ENCODE measurements at regions not wholly inside any gene's neighbourhood (a gene's known extent, or its start where the extent isn't known, plus 50 kb on each side); places are given as distances from the start of the nearest gene placed in this dataset.

- H3K9ac ChIP-seq (ENCODE audit: low read depth in 1 of 3, low read length in 3 of 3): no peak overlapping the region
- no peak overlapping the region for H3K4me3 ChIP-seq (ENCODE audit: low read length in 3 of 3)
- H3K27ac ChIP-seq (ENCODE audit: low read depth, low read length): no peak overlapping the region
- H3K27me3 ChIP-seq (ENCODE audit: control insufficient read depth in 3 of 3, insufficient read depth in 3 of 3, low read length in 3 of 3): no peaks in the 10 kb centered on the region
- no peaks in the 10 kb centered on the region for H3K4me1 ChIP-seq (ENCODE audit: control insufficient read depth in 3 of 3, insufficient read depth in 3 of 3, low read length in 3 of 3)
- H3K9me3 ChIP-seq (ENCODE audit: control insufficient read depth in 3 of 3, low read length in 3 of 3): no peaks in the 10 kb centered on the region
- H3K36me3 ChIP-seq (ENCODE audit: control insufficient read depth in 3 of 3, insufficient read depth in 3 of 3, low read length in 3 of 3): no peaks in the 10 kb centered on the region
Observed at GRCh38 chr6:98516866-98517265, 317.5 kb upstream of the POU3F2 start.

DNA sequence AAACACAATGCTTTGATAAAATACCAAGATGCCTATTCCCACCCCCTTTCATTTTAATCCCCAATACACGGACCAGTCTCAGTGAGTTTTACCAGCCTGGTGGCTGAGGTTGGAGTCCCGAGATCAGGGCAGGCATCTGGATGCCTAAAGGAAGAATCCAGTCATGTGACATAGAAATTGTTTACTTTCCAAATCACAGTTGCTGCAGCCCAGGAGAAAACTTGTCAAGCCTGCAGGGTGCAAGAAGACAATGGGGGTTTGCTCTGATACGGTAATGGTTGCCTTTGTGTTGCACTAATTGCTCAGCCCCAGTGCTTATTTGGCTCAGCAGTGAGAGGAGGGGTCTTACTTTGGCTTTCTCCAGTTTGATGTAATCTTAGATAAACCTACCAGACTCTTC lies 308.5 kb upstream of the POU3F2 start:
- no peak overlapping the region for H3K9ac ChIP-seq (ENCODE audit: low read depth in 1 of 3, low read length in 3 of 3)

GRCh38 chr6:98526465-98526864 lies 307.9 kb upstream of the POU3F2 start:
- no peak overlapping the region for H3K27ac ChIP-seq (ENCODE audit: low read depth, low read length)
- H3K27me3 ChIP-seq (ENCODE audit: control insufficient read depth in 3 of 3, insufficient read depth in 3 of 3, low read length in 3 of 3): no peaks in the 10 kb centered on the region
- no peaks in the 10 kb centered on the region for H3K36me3 ChIP-seq (ENCODE audit: control insufficient read depth in 3 of 3, insufficient read depth in 3 of 3, low read length in 3 of 3)
- H3K4me3 ChIP-seq (ENCODE audit: low read length in 3 of 3): no peak overlapping the region
- no peaks in the 10 kb centered on the region for H3K4me1 ChIP-seq (ENCODE audit: control insufficient read depth in 3 of 3, insufficient read depth in 3 of 3, low read length in 3 of 3)
- H3K9ac ChIP-seq (ENCODE audit: low read depth in 1 of 3, low read length in 3 of 3): no peak overlapping the region
- H3K9me3 ChIP-seq (ENCODE audit: control insufficient read depth in 3 of 3, low read length in 3 of 3): peaks cover 0 to 5% (median 0%) of the 10 kb centered on the region in 3 donors

More for the DNA sequence above, 308.5 kb upstream of the POU3F2 start:
- no peaks in the 10 kb centered on the region for H3K27me3 ChIP-seq (ENCODE audit: control insufficient read depth in 3 of 3, insufficient read depth in 3 of 3, low read length in 3 of 3)
- no peak overlapping the region for H3K4me3 ChIP-seq (ENCODE audit: low read length in 3 of 3)
- H3K27ac ChIP-seq (ENCODE audit: low read depth, low read length): no peak overlapping the region
- H3K36me3 ChIP-seq (ENCODE audit: control insufficient read depth in 3 of 3, insufficient read depth in 3 of 3, low read length in 3 of 3): no peaks in the 10 kb centered on the region
- H3K4me1 ChIP-seq (ENCODE audit: control insufficient read depth in 3 of 3, insufficient read depth in 3 of 3, low read length in 3 of 3): no peaks in the 10 kb centered on the region
- H3K9me3 ChIP-seq (ENCODE audit: control insufficient read depth in 3 of 3, low read length in 3 of 3): peaks cover 0 to 5% (median 0%) of the 10 kb centered on the region in 3 donors

- no peak overlapping the region for H3K9ac ChIP-seq (ENCODE audit: low read depth in 1 of 3, low read length in 3 of 3)
- no peaks in the 10 kb centered on the region for H3K36me3 ChIP-seq (ENCODE audit: control insufficient read depth in 3 of 3, insufficient read depth in 3 of 3, low read length in 3 of 3)
- peaks cover 0 to 5% (median 0%) of the 10 kb centered on the region in 3 donors for H3K9me3 ChIP-seq (ENCODE audit: control insufficient read depth in 3 of 3, low read length in 3 of 3)
- H3K27me3 ChIP-seq (ENCODE audit: control insufficient read depth in 3 of 3, insufficient read depth in 3 of 3, low read length in 3 of 3): no peaks in the 10 kb centered on the region
- no peaks in the 10 kb centered on the region for H3K4me1 ChIP-seq (ENCODE audit: control insufficient read depth in 3 of 3, insufficient read depth in 3 of 3, low read length in 3 of 3)
- H3K27ac ChIP-seq (ENCODE audit: low read depth, low read length): no peak overlapping the region
- H3K4me3 ChIP-seq (ENCODE audit: low read length in 3 of 3): no peak overlapping the region
Observed at GRCh38 chr6:98529364-98529763, 305.0 kb upstream of the POU3F2 start.

GRCh38 chr6:98530732-98531131 lies 303.6 kb upstream of the POU3F2 start:
- no peaks in the 10 kb centered on the region for H3K36me3 ChIP-seq (ENCODE audit: control insufficient read depth in 3 of 3, insufficient read depth in 3 of 3, low read length in 3 of 3)

GRCh38 chr6:98532004-98532403 lies 302.4 kb upstream of the POU3F2 start:
- peaks cover 0 to 5% (median 0%) of the 10 kb centered on the region in 3 donors for H3K9me3 ChIP-seq (ENCODE audit: control insufficient read depth in 3 of 3, low read length in 3 of 3)
- H3K27me3 ChIP-seq (ENCODE audit: control insufficient read depth in 3 of 3, insufficient read depth in 3 of 3, low read length in 3 of 3): no peaks in the 10 kb centered on the region
- no peak overlapping the region for H3K4me3 ChIP-seq (ENCODE audit: low read length in 3 of 3)
- no peak overlapping the region for H3K27ac ChIP-seq (ENCODE audit: low read depth, low read length)
- no peaks in the 10 kb centered on the region for H3K36me3 ChIP-seq (ENCODE audit: control insufficient read depth in 3 of 3, insufficient read depth in 3 of 3, low read length in 3 of 3)
- H3K4me1 ChIP-seq (ENCODE audit: control insufficient read depth in 3 of 3, insufficient read depth in 3 of 3, low read length in 3 of 3): no peaks in the 10 kb centered on the region
- H3K9ac ChIP-seq (ENCODE audit: low read depth in 1 of 3, low read length in 3 of 3): no peak overlapping the region

More at GRCh38 chr6:98530732-98531131, 303.6 kb upstream of the POU3F2 start:
- H3K27me3 ChIP-seq (ENCODE audit: control insufficient read depth in 3 of 3, insufficient read depth in 3 of 3, low read length in 3 of 3): no peaks in the 10 kb centered on the region
- H3K27ac ChIP-seq (ENCODE audit: low read depth, low read length): no peak overlapping the region
- no peak overlapping the region for H3K4me3 ChIP-seq (ENCODE audit: low read length in 3 of 3)
- H3K9ac ChIP-seq (ENCODE audit: low read depth in 1 of 3, low read length in 3 of 3): no peak overlapping the region
- H3K4me1 ChIP-seq (ENCODE audit: control insufficient read depth in 3 of 3, insufficient read depth in 3 of 3, low read length in 3 of 3): no peaks in the 10 kb centered on the region
- peaks cover 0 to 5% (median 0%) of the 10 kb centered on the region in 3 donors for H3K9me3 ChIP-seq (ENCODE audit: control insufficient read depth in 3 of 3, low read length in 3 of 3)

DNA sequence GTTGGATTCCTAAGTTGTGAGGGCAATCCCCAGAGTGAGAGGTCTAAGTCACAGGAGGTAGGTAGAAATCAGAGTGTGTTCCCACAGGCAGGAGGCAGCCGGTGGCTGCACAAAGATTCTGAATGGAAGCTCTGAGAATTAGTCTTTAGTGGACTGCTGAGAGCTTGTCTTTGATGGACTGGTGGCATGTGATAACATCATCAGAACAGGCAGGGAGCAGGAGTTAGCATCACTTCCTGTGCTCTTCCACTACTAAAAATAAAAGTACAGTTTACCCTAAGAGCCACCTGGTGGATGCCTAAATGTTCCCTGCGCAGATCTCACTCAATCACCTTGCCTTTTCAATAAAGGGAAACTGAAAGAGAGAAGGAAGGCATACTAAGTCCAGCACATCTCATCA lies 294.6 kb upstream of the POU3F2 start:
- no peak overlapping the region for H3K27ac ChIP-seq (ENCODE audit: low read depth, low read length)
- H3K4me3 ChIP-seq (ENCODE audit: low read length in 3 of 3): no peak overlapping the region
- no peak overlapping the region for H3K9ac ChIP-seq (ENCODE audit: low read depth in 1 of 3, low read length in 3 of 3)

GRCh38 chr6:98546376-98546775 lies 288.0 kb upstream of the POU3F2 start:
- peaks cover 0 to 2% (median 0%) of the 10 kb centered on the region in 3 donors for H3K27me3 ChIP-seq (ENCODE audit: control insufficient read depth in 3 of 3, insufficient read depth in 3 of 3, low read length in 3 of 3)
- no peak overlapping the region for H3K27ac ChIP-seq (ENCODE audit: low read depth, low read length)
- H3K36me3 ChIP-seq (ENCODE audit: control insufficient read depth in 3 of 3, insufficient read depth in 3 of 3, low read length in 3 of 3): no peaks in the 10 kb centered on the region
- H3K9ac ChIP-seq (ENCODE audit: low read depth in 1 of 3, low read length in 3 of 3): no peak overlapping the region
- no peaks in the 10 kb centered on the region for H3K4me1 ChIP-seq (ENCODE audit: control insufficient read depth in 3 of 3, insufficient read depth in 3 of 3, low read length in 3 of 3)
- no peaks in the 10 kb centered on the region for H3K9me3 ChIP-seq (ENCODE audit: control insufficient read depth in 3 of 3, low read length in 3 of 3)
- no peak overlapping the region for H3K4me3 ChIP-seq (ENCODE audit: low read length in 3 of 3)

More for the DNA sequence above, 294.6 kb upstream of the POU3F2 start:
- Histone ChIP-seq H3K27me3 (ENCODE audit: control insufficient read depth in 3 of 3, insufficient read depth in 3 of 3, low read length in 3 of 3) (peaks cover 0 to 2% (median 0%) of the 10 kb centered on the region in 3 donors), H3K36me3 (ENCODE audit: control insufficient read depth in 3 of 3, insufficient read depth in 3 of 3, low read length in 3 of 3) (no peaks in the 10 kb centered on the region), H3K4me1 (ENCODE audit: control insufficient read depth in 3 of 3, insufficient read depth in 3 of 3, low read length in 3 of 3) (no peaks in the 10 kb centered on the region), H3K9me3 (ENCODE audit: control insufficient read depth in 3 of 3, low read length in 3 of 3) (no peaks in the 10 kb centered on the region)

GRCh38 chr6:98547151-98547550 lies 287.2 kb upstream of the POU3F2 start:
- no peaks in the 10 kb centered on the region for H3K9me3 ChIP-seq (ENCODE audit: control insufficient read depth in 3 of 3, low read length in 3 of 3)
- H3K27me3 ChIP-seq (ENCODE audit: control insufficient read depth in 3 of 3, insufficient read depth in 3 of 3, low read length in 3 of 3): peaks cover 0 to 2% (median 0%) of the 10 kb centered on the region in 3 donors
- no peaks in the 10 kb centered on the region for H3K4me1 ChIP-seq (ENCODE audit: control insufficient read depth in 3 of 3, insufficient read depth in 3 of 3, low read length in 3 of 3)
- H3K4me3 ChIP-seq (ENCODE audit: low read length in 3 of 3): no peak overlapping the region
- no peak overlapping the region for H3K9ac ChIP-seq (ENCODE audit: low read depth in 1 of 3, low read length in 3 of 3)
- no peaks in the 10 kb centered on the region for H3K36me3 ChIP-seq (ENCODE audit: control insufficient read depth in 3 of 3, insufficient read depth in 3 of 3, low read length in 3 of 3)
- H3K27ac ChIP-seq (ENCODE audit: low read depth, low read length): no peak overlapping the region

DNA sequence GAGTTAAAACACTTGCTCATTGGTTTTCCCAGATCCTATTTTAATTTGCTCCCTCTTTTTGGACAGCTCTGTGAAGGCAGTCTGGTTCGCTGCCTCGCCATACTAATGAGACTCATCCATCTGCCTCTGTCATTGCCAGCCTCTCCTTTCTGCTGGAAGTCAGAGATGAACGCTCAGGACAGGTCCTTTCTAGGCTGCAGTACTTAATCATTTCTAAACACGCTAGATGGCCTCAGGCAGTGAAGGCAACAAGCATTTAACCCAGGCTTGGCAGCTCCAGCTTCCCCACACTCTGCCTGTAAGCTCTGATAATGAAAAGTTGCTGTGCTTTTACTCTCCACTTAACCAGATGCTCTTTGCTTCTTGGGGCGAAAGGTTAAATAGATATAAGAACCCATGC lies 286.7 kb upstream of the POU3F2 start:
- Histone ChIP-seq H3K4me3 (ENCODE audit: low read length in 3 of 3) (no peak overlapping the region), H3K27ac (ENCODE audit: low read depth, low read length) (no peak overlapping the region), H3K36me3 (ENCODE audit: control insufficient read depth in 3 of 3, insufficient read depth in 3 of 3, low read length in 3 of 3) (no peaks in the 10 kb centered on the region), H3K9me3 (ENCODE audit: control insufficient read depth in 3 of 3, low read length in 3 of 3) (no peaks in the 10 kb centered on the region), H3K9ac (ENCODE audit: low read depth in 1 of 3, low read length in 3 of 3) (no peak overlapping the region), H3K4me1 (ENCODE audit: control insufficient read depth in 3 of 3, insufficient read depth in 3 of 3, low read length in 3 of 3) (no peaks in the 10 kb centered on the region), H3K27me3 (ENCODE audit: control insufficient read depth in 3 of 3, insufficient read depth in 3 of 3, low read length in 3 of 3) (peaks cover 0 to 2% (median 0%) of the 10 kb centered on the region in 3 donors)

DNA sequence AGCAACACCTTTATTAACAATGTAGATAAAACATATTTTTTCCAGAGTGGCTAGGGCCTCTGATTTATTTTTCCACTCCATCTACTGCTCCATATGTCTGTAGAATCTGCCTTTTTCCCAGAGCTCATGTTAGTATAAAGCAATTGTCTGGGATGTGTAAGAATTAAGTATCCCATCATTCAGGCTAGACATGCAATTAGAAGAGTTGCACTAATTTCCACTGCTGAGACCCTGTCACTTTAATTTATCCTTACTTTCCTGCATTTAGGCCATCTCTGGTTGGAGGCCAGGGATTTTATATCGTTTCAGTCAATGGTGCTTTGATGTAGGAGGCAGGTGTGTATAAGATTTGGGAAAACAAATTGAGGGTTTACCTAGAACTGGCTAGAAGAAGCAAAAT lies 286.1 kb upstream of the POU3F2 start:
- Histone ChIP-seq H3K27ac (ENCODE audit: low read depth, low read length) (no peak overlapping the region), H3K9me3 (ENCODE audit: control insufficient read depth in 3 of 3, low read length in 3 of 3) (no peaks in the 10 kb centered on the region), H3K27me3 (ENCODE audit: control insufficient read depth in 3 of 3, insufficient read depth in 3 of 3, low read length in 3 of 3) (peaks cover 0 to 2% (median 0%) of the 10 kb centered on the region in 3 donors), H3K9ac (ENCODE audit: low read depth in 1 of 3, low read length in 3 of 3) (no peak overlapping the region), H3K4me1 (ENCODE audit: control insufficient read depth in 3 of 3, insufficient read depth in 3 of 3, low read length in 3 of 3) (no peaks in the 10 kb centered on the region), H3K36me3 (ENCODE audit: control insufficient read depth in 3 of 3, insufficient read depth in 3 of 3, low read length in 3 of 3) (no peaks in the 10 kb centered on the region), H3K4me3 (ENCODE audit: low read length in 3 of 3) (no peak overlapping the region)

All from skeletal muscle tissue (tissue), 3 donors.